ENCODE measurements at regions not wholly inside any gene's neighbourhood (a gene's known extent, or its start where the extent isn't known, plus 50 kb on each side); places are given as distances from the start of the nearest gene placed in this dataset.

DNA sequence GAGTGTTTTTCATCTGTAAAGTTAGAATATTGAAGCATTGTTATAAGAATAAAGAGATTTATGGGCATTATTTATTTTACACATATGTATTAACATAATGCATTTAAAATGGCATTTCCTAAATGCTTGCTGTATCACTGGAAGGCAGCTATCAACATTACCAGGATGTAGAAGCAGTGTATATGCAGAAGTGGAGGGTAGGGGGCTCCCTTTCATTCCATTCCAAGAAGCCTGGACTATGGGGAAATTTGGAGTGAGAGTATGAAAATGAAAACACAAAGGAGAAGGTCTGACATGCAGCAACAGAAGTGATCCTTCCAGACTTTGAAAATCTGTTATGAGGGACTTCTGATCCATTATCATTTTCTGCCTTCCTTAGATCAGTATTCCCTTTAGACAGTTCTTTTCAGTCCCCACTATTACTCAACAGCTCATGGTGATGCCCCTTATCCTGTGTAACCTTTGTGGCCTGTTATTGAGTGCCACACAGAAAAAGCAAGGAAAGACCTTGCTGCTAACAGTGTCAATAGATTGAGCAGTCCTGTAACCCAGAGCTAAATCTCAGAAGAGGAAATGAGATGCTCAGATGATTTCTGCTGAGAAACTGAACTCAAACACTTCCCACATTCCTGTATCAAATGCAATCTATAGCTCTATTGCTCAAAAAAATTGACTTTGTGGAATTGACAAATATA lies 216.6 kb downstream of the HNMT start:
- no peak for DNase-seq

GRCh38 chr2:138182250-138182936 lies 218.1 kb downstream of the HNMT start:
- DNase-seq, result no peak

DNA sequence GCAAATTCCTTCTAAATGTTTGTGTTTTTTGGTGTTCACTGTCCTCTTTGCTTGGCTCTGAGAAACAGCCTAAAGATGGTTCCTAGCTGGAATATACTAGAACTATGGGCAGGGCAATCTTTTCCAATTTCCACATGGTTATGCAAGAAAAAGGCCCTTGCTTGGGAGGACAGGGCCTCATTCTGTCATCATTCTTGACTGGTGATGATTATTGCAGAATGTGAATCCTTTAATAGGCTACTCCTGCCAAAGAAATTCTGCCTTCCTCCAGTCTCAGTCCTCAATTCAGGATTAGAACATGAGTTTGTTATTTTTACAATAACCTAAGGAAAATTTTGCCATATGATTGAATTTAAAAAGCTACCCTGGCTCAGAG lies 218.7 kb downstream of the HNMT start:
- DNase-seq, result no peak

DNA sequence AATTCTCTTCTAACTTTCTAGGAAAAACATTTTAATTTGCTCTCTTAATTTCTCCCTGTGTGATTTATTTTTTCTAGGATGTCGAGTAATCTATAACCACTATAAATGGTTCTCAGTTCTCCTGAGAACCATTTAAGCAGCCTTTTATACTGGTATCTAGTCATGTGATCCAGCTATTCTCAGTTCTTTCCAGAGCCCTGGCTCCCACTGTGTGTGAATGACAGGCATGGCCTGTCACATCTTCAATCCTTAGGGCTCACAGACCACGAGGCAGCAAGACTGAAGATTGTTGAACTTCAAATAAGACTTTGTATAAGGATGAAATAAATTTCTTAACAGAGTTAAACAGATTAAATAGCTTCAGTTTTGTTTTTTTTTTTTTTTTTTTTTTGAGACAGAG lies 219.4 kb downstream of the HNMT start:
- DNase-seq, result no peak

DNA sequence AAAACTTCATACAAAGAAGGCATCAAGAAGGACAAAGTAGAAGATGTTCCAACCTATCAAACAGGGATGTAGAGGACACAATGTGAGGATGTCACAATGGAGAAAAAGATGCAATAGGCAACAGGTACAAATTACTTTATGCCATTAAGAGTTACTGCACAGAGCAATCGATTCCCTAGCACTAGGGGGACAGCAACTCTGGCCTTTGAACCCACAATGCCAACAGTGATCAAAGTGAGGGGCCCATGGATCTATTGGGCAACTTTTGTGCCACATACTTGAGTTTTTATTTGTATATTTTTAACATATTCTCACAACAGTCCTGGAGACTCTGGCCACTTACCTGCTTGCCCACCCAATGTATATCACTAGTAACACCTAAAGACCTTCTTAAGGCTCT lies 220.2 kb downstream of the HNMT start:
- no peak for DNase-seq

- DNase-seq, result no peak
Measured at GRCh38 chr2:138185827-138186226, 221.6 kb downstream of the HNMT start.

GRCh38 chr2:138187221-138187620 lies 222.9 kb downstream of the HNMT start:
- DNase-seq, result no peak

DNA sequence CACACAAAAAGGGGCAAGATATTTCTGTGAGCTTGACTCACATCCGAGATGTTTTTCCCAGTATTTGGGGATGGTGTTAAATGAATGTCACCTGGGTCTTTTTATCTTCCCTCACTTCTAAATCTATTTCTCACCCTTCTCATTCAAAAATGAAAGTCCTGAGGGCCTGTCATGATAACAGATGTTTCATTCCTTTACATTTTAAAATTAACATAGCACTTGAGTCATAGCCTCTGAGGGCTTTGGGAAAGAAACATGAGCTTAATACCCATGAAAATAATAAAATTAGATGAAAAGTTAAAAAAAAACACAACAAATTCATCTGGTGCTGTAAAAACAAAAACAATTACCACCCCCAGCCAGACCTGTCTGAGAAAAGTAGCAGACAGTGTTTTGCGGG lies 226.7 kb downstream of the HNMT start:
- DNase-seq, result no peak

GRCh38 chr2:138193416-138194213 lies 229.3 kb downstream of the HNMT start:
- no peak for DNase-seq

GRCh38 chr2:138201286-138201685 lies 237.0 kb downstream of the HNMT start:
- DNase-seq, result no peak

- DNase-seq, result no peak
Measured at GRCh38 chr2:138202762-138203161, 238.5 kb downstream of the HNMT start.

DNA sequence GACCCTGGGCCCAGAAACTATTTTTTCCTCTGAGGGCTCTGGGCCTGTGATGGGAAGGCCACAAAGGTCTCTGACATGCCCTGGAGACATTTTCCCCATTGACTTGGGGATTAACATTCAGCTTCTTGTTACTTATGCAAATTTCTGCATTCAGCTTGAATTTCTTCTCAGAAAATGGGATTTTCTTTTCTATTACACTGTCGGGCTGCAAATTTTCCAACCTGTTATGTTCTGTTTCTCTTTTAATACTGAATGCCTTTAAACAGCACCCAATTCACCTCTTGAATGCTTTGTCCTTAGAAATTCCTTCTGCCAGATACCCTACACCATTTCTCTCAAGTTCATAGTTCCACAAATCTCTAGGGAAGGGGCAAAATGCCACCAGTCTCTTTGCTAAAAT lies 241.0 kb downstream of the HNMT start:
- DNase-seq, result no peak

GRCh38 chr2:138207074-138207930 lies 243.0 kb downstream of the HNMT start:
- DNase-seq, result no peak

- DNase-seq, result no peak
Measured at GRCh38 chr2:138209009-138209408, 244.7 kb downstream of the HNMT start.

DNA sequence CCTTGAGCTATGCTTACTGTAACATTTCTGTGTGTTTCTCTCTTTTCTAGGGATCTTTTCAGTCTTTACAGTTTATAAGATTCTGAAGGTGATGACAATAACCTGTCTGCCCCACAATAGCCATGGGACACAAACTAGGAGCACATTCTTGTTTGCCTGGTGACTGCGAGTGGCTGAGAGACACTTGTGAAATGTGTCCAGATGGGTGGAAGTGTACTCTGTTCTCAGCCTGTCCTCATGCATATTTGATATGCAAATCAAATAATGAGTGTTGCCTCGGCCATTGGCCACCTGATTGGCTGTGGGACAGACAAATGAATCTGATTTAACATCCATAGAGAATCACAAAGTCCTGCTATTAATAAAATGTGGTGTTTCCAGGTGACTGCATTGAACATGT lies 246.2 kb downstream of the HNMT start:
- DNase-seq, result no peak

DNA sequence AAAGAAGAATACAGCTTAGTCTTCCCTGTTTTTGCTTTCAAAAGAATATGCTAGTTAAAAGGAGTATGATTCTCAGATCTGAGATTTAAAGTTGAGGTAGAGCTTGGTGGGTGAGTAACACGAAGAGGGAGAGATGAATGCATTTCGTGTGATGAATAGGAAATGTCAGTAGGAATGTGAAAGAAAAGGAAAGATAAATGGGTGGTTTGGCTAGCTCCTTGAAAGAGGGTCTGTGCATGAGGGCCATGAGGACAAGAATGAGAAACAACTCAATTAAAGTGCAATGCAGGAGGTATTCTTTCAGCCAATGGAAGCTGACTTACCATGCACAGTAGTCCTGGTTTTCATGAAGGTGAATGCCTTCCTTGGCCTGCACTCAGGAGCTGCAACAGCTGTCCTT lies 248.2 kb downstream of the HNMT start:
- DNase-seq, result no peak

DNA sequence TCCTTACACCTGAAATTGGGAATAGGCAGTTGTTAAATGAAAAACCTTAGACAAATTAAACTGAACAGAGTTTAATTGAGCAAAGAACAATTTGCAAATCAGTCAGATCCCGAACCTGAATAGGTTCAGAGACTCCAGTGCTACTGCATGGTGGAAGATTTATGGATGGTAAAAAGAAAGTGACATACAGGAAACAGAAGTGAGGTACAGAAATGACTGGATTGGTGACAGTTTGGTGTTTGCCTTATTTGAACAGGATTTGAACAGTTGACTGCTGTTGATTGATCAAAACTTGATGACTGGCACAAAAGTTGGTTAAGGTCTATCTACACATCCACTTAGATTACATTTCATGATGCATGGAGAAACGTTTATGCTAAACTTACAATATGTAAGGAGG lies 248.8 kb downstream of the HNMT start:
- DNase-seq, result no peak

DNA sequence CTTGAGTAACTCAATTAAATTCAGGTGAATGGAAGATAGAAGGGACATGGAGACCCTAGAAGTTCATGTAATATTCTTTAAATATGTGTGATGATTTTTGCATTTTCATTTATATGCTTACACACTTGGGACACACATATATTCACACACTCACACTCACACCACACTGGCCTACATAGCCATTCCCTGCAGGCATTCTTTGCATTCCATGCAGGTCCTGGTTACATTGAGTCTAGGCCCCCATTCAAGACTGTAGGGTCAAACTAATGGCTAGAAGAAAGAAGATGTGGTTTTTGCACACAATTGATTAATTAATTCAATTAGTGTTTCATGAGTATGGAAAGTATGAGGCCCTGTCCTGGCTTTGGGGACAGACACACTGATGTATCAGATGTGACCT lies 249.4 kb downstream of the HNMT start:
- no peak for DNase-seq

- no peak for DNase-seq
Measured at GRCh38 chr2:138215958-138216357, 251.7 kb downstream of the HNMT start.

GRCh38 chr2:138217975-138218374 lies 253.7 kb downstream of the HNMT start:
- DNase-seq, result no peak

DNA sequence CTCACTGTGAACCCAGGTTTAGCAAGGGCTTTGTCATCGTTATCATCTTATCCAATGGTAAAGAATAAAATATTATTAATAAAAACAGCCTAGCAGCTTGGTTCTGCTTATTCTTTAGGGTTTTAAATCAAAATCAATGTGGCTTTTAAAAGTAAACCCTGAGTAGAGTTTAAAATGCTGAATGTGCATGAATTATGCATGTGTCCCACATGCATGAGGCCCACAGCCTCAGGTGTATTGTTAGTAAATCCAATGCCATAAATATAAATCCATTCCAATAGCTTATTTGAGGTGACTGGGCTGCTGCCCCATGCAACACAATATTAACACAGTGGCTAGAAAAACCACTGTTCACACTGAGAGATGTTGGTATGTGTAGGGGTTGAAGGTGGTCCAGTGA lies 254.1 kb downstream of the HNMT start:
- DNase-seq, result no peak

DNA sequence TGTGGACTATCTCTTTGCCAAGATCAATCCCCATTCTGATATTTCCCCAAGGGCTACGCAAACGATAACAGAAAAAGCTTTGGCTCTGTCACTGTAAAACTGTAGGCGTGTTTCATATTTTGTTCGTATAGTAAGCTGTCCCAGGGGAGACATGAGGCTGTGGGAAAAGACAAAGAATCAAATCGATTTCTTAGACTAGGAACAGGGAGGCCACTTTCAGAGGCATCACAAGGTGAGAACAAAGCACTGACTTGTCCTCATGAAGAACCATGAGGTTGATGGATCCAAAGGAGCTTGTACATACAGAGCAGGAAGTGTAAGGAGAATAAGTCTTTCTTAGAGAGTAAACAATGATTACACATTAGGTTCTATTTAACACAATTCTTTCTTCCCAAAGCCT lies 255.7 kb downstream of the HNMT start:
- no peak for DNase-seq

DNA sequence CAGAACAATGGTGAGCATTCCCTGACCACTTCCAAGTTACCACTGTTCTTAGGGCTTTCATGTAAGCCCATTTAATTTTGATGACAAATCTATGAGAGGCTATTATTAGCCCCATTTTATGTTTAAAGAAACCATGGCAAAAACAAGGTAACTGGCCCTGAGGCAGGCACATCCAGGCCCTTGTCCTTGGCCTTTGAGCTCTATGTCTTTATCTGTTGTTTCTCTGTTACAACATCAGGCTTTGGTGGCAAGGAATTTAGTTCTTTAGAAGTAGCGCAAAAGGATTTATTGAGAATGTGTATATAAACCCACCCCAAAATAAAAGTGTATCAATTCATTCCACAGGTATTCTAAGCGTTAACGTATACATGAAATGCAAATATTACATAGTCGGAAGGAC lies 257.1 kb downstream of the HNMT start:
- DNase-seq, result no peak

Measured in hematopoietic multipotent progenitor cell treated with erythropoietin and hydrocortisone succinate and interleukin-3 and kit ligand, for 8 days (in vitro differentiated cells).